BE2C (cell line): ENCODE measurements at regions not wholly inside any gene's neighbourhood (a gene's known extent, or its start where the extent isn't known, plus 50 kb on each side); places are given as distances from the start of the nearest gene placed in this dataset.
A peak's percentile ranks its signal among the peaks of the same experiment; 100 is the strongest.

Source experiments
- DNase-seq: peaks from one replicate; pipeline ENCODE4 v3.0.0-alpha.2; 2020
- H3K27me3 ChIP-seq: fragments of 250-450 bp; sonication (Bioruptor Pico); 2 replicates; pipeline ENCODE4 v1.5.1; 2020; ENCODE audit warnings: mild to moderate bottlenecking
- H3K36me3 ChIP-seq: fragments of 250-450 bp; sonication (Bioruptor Pico); 2 replicates; pipeline ENCODE4 v1.5.1; 2020; ENCODE audit warnings: mild to moderate bottlenecking
- H3K4me1 ChIP-seq: fragments of 250-450 bp; sonication (Bioruptor Pico); 2 replicates; pipeline ENCODE4 v1.5.1; 2020
- H3K4me3 ChIP-seq: 2 replicates; pipeline ENCODE4 v1.5.1; 2011; ENCODE audit warnings: low read depth, low read length
- H3K9me3 ChIP-seq: fragments of 250-450 bp; sonication (Bioruptor Pico); 2 replicates; pipeline ENCODE4 v1.5.1; 2020
- TF ChIP-seq, protein P1 (sequence below): IDR thresholded peaks from 2 replicates; pipeline ENCODE4 v1.5.1; 2012; ENCODE audit warnings: mild to moderate bottlenecking, low read depth, low read length

DNA sequence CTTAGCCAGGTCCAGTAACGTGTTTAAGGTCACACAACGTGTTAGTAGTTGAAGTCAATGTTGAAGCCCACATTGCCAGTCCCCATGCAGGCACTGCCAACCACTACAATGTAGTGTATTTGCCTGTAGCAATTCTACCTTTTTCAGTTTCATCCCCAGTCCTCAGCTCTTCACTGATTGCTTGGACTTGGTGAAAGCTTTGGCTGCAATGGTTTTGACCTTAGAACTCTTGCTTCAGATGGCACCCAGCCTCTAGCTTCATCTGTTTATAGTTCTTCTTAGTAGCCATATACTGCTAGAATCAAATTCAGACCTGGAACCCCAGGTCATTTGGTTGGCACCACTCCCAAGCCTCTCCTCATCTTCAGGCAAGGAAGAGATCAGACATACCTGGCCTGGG lies 345.4 kb upstream of the SEMA6D start:
- DNase-seq, result no peak
- H3K4me3 ChIP-seq, result no peak overlapping the region
- TF ChIP-seq, protein P1, sequence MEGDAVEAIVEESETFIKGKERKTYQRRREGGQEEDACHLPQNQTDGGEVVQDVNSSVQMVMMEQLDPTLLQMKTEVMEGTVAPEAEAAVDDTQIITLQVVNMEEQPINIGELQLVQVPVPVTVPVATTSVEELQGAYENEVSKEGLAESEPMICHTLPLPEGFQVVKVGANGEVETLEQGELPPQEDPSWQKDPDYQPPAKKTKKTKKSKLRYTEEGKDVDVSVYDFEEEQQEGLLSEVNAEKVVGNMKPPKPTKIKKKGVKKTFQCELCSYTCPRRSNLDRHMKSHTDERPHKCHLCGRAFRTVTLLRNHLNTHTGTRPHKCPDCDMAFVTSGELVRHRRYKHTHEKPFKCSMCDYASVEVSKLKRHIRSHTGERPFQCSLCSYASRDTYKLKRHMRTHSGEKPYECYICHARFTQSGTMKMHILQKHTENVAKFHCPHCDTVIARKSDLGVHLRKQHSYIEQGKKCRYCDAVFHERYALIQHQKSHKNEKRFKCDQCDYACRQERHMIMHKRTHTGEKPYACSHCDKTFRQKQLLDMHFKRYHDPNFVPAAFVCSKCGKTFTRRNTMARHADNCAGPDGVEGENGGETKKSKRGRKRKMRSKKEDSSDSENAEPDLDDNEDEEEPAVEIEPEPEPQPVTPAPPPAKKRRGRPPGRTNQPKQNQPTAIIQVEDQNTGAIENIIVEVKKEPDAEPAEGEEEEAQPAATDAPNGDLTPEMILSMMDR, result no peak
- H3K9me3 ChIP-seq, result no peaks in the 10 kb centered on the region
- no peaks in the 10 kb centered on the region for H3K36me3 ChIP-seq
- H3K27me3 ChIP-seq, result no peaks in the 10 kb centered on the region
- no peaks in the 10 kb centered on the region for H3K4me1 ChIP-seq

DNA sequence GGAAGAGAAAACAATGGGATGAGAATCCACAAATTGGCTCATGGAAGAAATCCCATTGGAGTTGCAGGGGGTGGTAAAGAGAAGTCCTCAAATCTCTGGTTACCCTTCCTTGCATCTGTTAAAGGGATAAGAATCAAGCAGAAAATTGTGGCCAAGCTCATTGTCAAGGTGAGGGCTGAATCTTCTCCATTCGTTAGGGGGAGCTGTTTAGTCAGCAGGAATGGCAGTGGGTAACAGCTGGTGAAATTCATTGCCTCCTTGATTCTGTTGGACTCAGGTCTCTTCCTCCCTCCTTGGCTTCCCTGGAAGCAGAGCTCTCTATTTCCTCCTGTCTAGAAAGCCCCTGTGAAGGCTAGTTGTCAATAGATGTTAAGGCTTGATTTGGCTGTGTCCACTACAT lies 343.1 kb upstream of the SEMA6D start:
- H3K4me1 ChIP-seq, result no peaks in the 10 kb centered on the region
- H3K4me3 ChIP-seq, result no peak overlapping the region
- H3K36me3 ChIP-seq, result no peaks in the 10 kb centered on the region
- no peaks in the 10 kb centered on the region for H3K9me3 ChIP-seq
- peak; percentile 21 for DNase-seq
- no peaks in the 10 kb centered on the region for H3K27me3 ChIP-seq
- TF ChIP-seq, protein P1, result peak; percentile 86

DNA sequence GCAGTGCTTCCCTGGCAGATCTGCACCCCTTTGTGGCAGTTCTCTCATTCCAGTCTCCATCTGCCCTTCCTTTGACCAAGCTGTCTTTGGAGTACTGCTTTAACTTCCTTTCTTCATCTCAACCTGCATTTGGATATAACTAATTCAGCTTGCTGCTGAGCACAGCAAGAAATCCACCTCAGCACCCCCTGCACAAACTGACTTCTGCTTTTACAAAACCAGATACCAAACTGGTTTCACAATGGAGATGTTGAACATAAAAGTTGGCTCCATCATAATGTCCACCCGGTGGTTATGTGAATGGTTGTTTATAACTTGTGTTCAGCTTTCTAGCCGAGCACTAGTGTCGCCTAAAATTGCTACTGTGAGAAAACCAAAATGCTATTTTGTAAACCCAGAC lies 341.1 kb upstream of the SEMA6D start:
- DNase-seq, result no peak
- H3K4me3 ChIP-seq, result no peak overlapping the region
- H3K27me3 ChIP-seq, result no peaks in the 10 kb centered on the region
- no peaks in the 10 kb centered on the region for H3K4me1 ChIP-seq
- H3K9me3 ChIP-seq, result no peaks in the 10 kb centered on the region
- H3K36me3 ChIP-seq, result no peaks in the 10 kb centered on the region
- TF ChIP-seq, protein P1, result no peak

DNA sequence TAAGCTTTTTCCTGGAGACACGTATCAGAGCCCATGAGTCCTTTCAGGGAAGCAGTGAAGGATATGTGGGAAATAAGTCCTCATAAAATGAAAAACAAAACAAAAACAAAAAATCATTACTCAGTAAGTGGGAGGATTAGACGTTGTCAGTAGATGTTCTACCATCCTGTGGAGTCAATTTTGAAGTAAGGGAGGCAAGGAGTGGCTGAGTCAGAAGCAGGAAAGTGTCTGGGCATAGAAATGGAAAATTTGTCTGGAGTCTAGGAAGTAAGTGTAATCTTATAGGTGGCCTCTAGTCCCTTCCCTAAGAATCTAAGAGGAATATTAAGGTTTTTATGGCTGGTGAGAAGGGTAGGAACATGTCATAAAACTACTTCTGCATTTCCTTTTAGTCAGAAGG lies 339.8 kb upstream of the SEMA6D start:
- Histone ChIP-seq H3K4me3 (no peak overlapping the region), H3K4me1 (no peaks in the 10 kb centered on the region), H3K27me3 (no peaks in the 10 kb centered on the region), H3K36me3 (no peaks in the 10 kb centered on the region), H3K9me3 (no peaks in the 10 kb centered on the region)
- no peak for DNase-seq
- TF ChIP-seq, protein P1, result no peak

DNA sequence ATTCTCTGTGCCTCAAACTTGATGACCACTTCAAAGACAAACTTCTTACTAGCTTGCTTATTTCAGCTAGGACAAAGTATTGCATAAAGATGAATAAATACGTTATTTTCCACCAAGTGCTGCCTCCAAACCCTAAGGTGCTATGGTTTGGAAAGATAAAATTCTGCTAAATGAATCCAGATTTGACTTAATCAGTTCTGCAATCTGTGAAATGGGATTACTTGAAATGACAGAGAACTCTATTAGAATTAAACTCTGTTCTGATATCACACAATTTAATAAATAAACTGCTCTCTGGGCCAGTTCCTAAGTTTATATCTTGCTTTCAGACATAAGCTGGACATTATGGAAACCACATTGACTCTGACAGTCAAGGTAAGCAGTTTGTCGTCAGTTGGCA lies 338.8 kb upstream of the SEMA6D start:
- H3K27me3 ChIP-seq, result no peaks in the 10 kb centered on the region
- TF ChIP-seq, protein P1, result no peak
- no peak for DNase-seq

DNA sequence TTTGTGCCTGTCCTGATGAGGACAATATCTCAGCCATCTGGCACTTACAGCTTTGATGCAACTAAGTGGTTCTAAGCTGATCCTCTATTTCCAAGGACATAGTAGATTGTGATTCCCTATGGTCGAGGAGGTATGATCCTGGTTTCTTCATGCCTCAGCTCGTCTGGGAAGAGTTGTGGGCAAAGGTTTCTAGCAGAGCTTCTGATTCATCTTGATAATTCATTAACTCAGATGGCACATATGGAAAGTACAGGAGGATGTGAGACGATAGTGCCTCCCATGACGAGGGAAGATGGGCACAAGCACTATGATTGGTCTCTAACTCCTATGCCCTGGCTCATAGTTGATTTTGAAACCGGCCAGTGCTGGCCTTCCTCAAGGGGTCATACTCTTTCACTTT lies 334.2 kb upstream of the SEMA6D start:
- Histone ChIP-seq H3K4me3 (no peak overlapping the region), H3K9me3 (no peaks in the 10 kb centered on the region), H3K36me3 (no peaks in the 10 kb centered on the region), H3K27me3 (no peaks in the 10 kb centered on the region), H3K4me1 (peaks cover 4% of the 10 kb centered on the region)
- no peak for DNase-seq
- TF ChIP-seq, protein P1, result no peak

More for the DNA sequence above, 338.8 kb upstream of the SEMA6D start:
- no peaks in the 10 kb centered on the region for H3K36me3 ChIP-seq
- no peaks in the 10 kb centered on the region for H3K4me1 ChIP-seq
- H3K9me3 ChIP-seq, result no peaks in the 10 kb centered on the region
- H3K4me3 ChIP-seq, result no peak overlapping the region
